GM12892 (cell line): ENCODE measurements at regions not wholly inside any gene's neighbourhood (a gene's known extent, or its start where the extent isn't known, plus 50 kb on each side); places are given as distances from the start of the nearest gene placed in this dataset.
"Not testable (repeated sequence)": the region's sequence is repeated elsewhere in the genome, so short reads cannot be mapped to it uniquely, and the experiment has no call there.

ENCODE experiments used
- DNase-seq: peaks from one replicate; pipeline ENCODE4 v3.0.0; 2011; ENCODE audit not compliant: insufficient read length
- FAIRE-seq: peaks from 2 replicates; lab custom pipeline; 2011; peaks lifted over from hg19 to GRCh38; lab: Jason Lieb, UNC
- POLR2A ChIP-seq: IDR thresholded peaks from 2 replicates; pipeline ENCODE4 v1.6.1; 2011; ENCODE audit warnings: low read depth, low read length, control low read depth
- POLR2AphosphoS5 ChIP-seq: IDR thresholded peaks from 2 replicates; pipeline ENCODE4 v1.6.1; 2011; ENCODE audit warnings: low read depth, low read length, control low read depth
- TAF1 ChIP-seq: IDR thresholded peaks from 2 replicates; pipeline ENCODE4 v1.6.1; 2011; ENCODE audit warnings: low read depth, mild to moderate bottlenecking, control low read depth, low read length, borderline replicate concordance

GRCh38 chrX:129111081-129111798, 412.1 kb downstream of the SMARCA1 start:
- TF ChIP-seq TAF1 (no peak), POLR2A (no peak), POLR2AphosphoS5 (no peak)
- FAIRE-seq, result no peak
- no peak for DNase-seq

GRCh38 chrX:129108936-129109335, 414.4 kb downstream of the SMARCA1 start:
- FAIRE-seq (no peak), DNase-seq (no peak)
- no peak for TF ChIP-seq POLR2AphosphoS5
- TF ChIP-seq TAF1, result no peak
- no peak for TF ChIP-seq POLR2A

GRCh38 chrX:129099207-129099606, 424.1 kb downstream of the SMARCA1 start:
- FAIRE-seq, result no peak
- TF ChIP-seq POLR2AphosphoS5 (no peak), TAF1 (no peak), POLR2A (no peak)
- DNase-seq, result no peak

GRCh38 chrX:129097668-129098067, 425.6 kb downstream of the SMARCA1 start:
- TF ChIP-seq TAF1, result no peak
- TF ChIP-seq POLR2AphosphoS5, result no peak
- TF ChIP-seq POLR2A, result no peak
- no peak for DNase-seq
- FAIRE-seq, result no peak

GRCh38 chrX:129093706-129094105, 429.6 kb downstream of the SMARCA1 start:
- DNase-seq, result no peak
- no peak for FAIRE-seq
- no peak for TF ChIP-seq POLR2A
- TF ChIP-seq POLR2AphosphoS5, result no peak
- TF ChIP-seq TAF1, result no peak

GRCh38 chrX:129092757-129093156, 430.5 kb downstream of the SMARCA1 start:
- FAIRE-seq, result no peak
- TF ChIP-seq POLR2A (no peak), POLR2AphosphoS5 (no peak), TAF1 (no peak)
- DNase-seq, result no peak

- DNase-seq (no peak), FAIRE-seq (no peak)
- TF ChIP-seq TAF1, result no peak
- TF ChIP-seq POLR2AphosphoS5, result no peak
- TF ChIP-seq POLR2A, result no peak
Observed at GRCh38 chrX:129092242-129092641, 431.0 kb downstream of the SMARCA1 start.

- no peak for FAIRE-seq
- no peak for DNase-seq
- no peak for TF ChIP-seq TAF1
- TF ChIP-seq POLR2AphosphoS5, result no peak
- TF ChIP-seq POLR2A, result no peak
Observed at GRCh38 chrX:129091097-129091496, 432.2 kb downstream of the SMARCA1 start.

GRCh38 chrX:129086802-129087201, 436.5 kb downstream of the SMARCA1 start:
- DNase-seq, result no peak
- TF ChIP-seq POLR2AphosphoS5 (no peak), TAF1 (no peak), POLR2A (no peak)
- no peak for FAIRE-seq

- FAIRE-seq, DNase-seq: not testable (repeated sequence)
Observed at GRCh38 chrX:129084291-129084690, 439.0 kb downstream of the SMARCA1 start.

GRCh38 chrX:129077424-129078170, 445.7 kb downstream of the SMARCA1 start:
- DNase-seq (no peak), FAIRE-seq (no peak)
- TF ChIP-seq POLR2A, result no peak
- no peak for TF ChIP-seq POLR2AphosphoS5
- no peak for TF ChIP-seq TAF1

- DNase-seq, result no peak
- TF ChIP-seq TAF1 (no peak), POLR2A (no peak), POLR2AphosphoS5 (no peak)
- no peak for FAIRE-seq
Observed at GRCh38 chrX:129071390-129071789, 451.9 kb downstream of the SMARCA1 start.
